GM21390 (cell line): ENCODE measurements at regions not wholly inside any gene's neighbourhood (a gene's known extent, or its start where the extent isn't known, plus 50 kb on each side); places are given as distances from the start of the nearest gene placed in this dataset.

Experiments used
- ATAC-seq: cut with Tn5 transposase; IDR thresholded peaks from one replicate; pipeline ENCODE4 v1.9.1; 2021; ENCODE audit not compliant: unreplicated experiment

- no peak for ATAC-seq
Measured at GRCh38 chr15:58269455-58270414, 131.6 kb downstream of the AQP9 start.

- no peak for ATAC-seq
Measured at GRCh38 chr15:58271410-58271809, 133.2 kb downstream of the AQP9 start.

- ATAC-seq = no peak
Measured at GRCh38 chr15:58273104-58273503, 134.9 kb downstream of the AQP9 start.

GRCh38 chr15:58274885-58275284 is 136.7 kb downstream of the AQP9 start:
- no peak for ATAC-seq

GRCh38 chr15:58275785-58276184 is 137.6 kb downstream of the AQP9 start:
- no peak for ATAC-seq

- ATAC-seq = no peak
Measured at GRCh38 chr15:58276924-58277323, 138.7 kb downstream of the AQP9 start.

- ATAC-seq = no peak
Measured at GRCh38 chr15:58277333-58277732, 139.2 kb downstream of the AQP9 start.

- ATAC-seq = no peak
Measured at GRCh38 chr15:58279106-58279505, 140.9 kb downstream of the AQP9 start.

- ATAC-seq = no peak
Measured at GRCh38 chr15:58279654-58280053, 141.5 kb downstream of the AQP9 start.

GRCh38 chr15:58282060-58282708 is 144.0 kb downstream of the AQP9 start:
- no peak for ATAC-seq

- no peak for ATAC-seq
Measured at GRCh38 chr15:58283302-58283701, 145.1 kb downstream of the AQP9 start.

GRCh38 chr15:58284293-58284692 is 146.1 kb downstream of the AQP9 start:
- no peak for ATAC-seq

GRCh38 chr15:58285212-58285920 is 146.4 kb upstream of the LIPC start:
- ATAC-seq = no peak

- ATAC-seq = no peak
Measured at GRCh38 chr15:58285921-58286278, 145.9 kb upstream of the LIPC start.

- no peak for ATAC-seq
Measured at GRCh38 chr15:58286523-58286922, 145.3 kb upstream of the LIPC start.

- no peak for ATAC-seq
Measured at GRCh38 chr15:58287891-58288290, 143.9 kb upstream of the LIPC start.

- ATAC-seq = no peak
Measured at GRCh38 chr15:58288592-58288991, 143.2 kb upstream of the LIPC start.

- no peak for ATAC-seq
Measured at GRCh38 chr15:58291848-58292247, 139.9 kb upstream of the LIPC start.

GRCh38 chr15:58292751-58293175 is 139.0 kb upstream of the LIPC start:
- no peak for ATAC-seq

GRCh38 chr15:58293622-58294550 is 137.9 kb upstream of the LIPC start:
- ATAC-seq = no peak
